Left forelimb (tissue), 1 donor: ENCODE measurements at regions not wholly inside any gene's neighbourhood (a gene's known extent, or its start where the extent isn't known, plus 50 kb on each side); places are given as distances from the start of the nearest gene placed in this dataset.
"Not testable (repeated sequence)": the region's sequence is repeated elsewhere in the genome, so short reads cannot be mapped to it uniquely, and the experiment has no call there.

Source experiments
- DNase-seq: peaks from one replicate; pipeline ENCODE4 v3.0.0-alpha.2; 2018; ENCODE audit warnings: low spot score

GRCh38 chr10:130933008-130933390, 378.5 kb downstream of the TCERG1L start:
- DNase-seq = no peak

- DNase-seq = no peak
Measured at GRCh38 chr10:130934293-130935127, 377.0 kb downstream of the TCERG1L start.

DNA sequence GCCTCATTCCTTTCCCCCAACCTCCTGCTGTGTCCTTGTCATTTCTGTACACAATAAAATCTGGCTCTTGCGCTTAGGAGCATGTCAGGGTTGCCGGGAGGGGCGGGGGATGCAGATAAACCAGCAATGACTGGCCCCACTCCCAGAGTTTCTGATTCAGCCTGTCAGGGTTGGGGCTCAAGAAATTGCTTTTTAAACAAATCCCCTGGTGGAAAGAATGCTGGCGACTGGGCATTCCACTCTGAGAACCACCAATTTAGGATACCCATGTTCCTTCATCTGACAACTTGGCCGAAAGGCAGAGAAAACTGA, 376.4 kb downstream of the TCERG1L start:
- no peak for DNase-seq

GRCh38 chr10:130935897-130936550, 375.5 kb downstream of the TCERG1L start:
- peak; percentile 42 for DNase-seq

DNA sequence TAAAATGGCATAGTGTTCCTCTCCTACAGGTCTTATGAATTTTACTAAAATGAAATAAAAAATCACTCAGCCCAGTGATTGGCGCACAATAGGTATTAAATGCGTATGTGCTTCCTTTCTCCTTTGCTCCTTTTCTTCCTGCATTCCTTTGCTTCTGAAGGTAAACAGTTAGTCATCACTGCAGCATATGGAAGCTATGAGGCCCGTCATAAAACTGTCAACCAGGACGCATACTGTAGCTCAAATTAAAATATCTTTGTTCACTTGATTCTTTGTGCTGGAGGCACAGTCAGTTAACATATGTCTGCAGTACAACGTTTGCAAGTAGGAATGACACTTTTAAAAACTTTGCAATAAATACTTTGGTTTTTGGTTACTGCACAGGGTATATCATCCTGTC, 374.7 kb downstream of the TCERG1L start:
- no peak for DNase-seq

DNA sequence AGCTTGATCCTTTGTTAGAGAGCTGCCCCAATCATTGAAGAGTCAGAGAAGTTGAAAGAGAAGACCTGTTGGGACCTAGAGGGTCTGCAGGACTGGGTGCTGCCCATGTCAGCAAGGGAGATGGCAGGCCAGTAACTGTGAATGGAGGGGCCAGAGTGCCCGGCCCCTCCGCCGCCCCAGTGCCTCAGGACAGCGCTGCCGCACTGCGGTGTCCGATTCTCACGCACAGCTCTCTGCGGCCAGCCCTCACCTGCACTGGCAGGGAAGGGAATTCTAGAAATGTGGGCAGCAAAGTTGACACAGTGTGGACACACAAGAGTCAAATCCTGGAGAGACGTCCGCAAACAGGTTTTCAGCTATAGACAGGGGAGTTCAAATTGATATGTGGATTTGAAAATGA, 373.5 kb downstream of the TCERG1L start:
- no peak for DNase-seq

- not testable (repeated sequence) for DNase-seq
Measured at GRCh38 chr10:130938891-130939290, 372.6 kb downstream of the TCERG1L start.

GRCh38 chr10:130941886-130942285, 369.6 kb downstream of the TCERG1L start:
- no peak for DNase-seq

GRCh38 chr10:130952086-130952485, 359.4 kb downstream of the TCERG1L start:
- no peak for DNase-seq

DNA sequence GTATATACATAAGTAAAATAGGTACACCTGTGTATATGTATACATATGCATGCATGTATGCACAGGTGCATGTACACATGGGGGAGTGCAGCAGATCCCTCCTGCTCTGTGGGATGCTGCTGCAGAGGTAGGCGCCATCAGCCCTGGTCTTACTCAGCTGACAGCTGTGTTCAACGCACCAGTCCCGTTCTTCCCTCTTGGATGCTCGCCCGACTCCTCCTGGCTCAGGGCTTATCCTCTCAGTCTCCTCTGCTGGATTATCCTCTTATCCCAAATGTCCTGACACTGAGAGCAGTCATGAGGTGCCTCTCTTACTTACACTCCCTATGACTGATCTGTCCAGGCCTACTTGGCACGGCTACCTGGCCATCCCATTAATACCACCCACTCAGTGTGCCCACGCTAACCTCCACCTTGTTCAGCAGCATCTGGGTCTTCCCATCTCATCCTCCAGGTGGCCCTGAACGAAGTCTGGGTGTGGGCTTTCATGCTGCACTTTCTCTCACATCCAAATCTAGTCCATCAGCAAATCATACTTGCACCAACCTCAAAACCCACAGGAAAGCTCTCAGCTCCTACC, 357.1 kb downstream of the TCERG1L start:
- no peak for DNase-seq

- no peak for DNase-seq
Measured at GRCh38 chr10:130956251-130956650, 355.3 kb downstream of the TCERG1L start.

DNA sequence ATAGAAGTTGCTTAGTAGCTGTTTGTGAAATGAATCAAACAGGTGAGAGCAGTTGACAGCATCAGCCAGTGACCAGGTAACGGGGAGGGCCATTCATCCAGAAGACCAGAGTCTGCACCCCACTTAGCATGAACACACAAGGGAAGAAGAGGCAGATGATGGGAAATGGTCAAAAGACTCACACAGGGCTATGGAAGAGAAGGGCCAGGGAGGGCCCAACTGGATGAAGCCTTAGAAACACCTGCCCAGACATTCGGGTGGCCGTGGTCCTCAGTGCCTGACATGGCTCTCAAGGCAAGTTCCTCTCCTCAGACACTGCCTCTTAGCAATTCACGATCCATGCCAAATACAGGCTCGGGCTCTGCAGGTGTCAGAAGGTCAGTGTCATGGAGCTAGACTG, 354.1 kb downstream of the TCERG1L start:
- no peak for DNase-seq

- no peak for DNase-seq
Measured at GRCh38 chr10:130958003-130958402, 353.5 kb downstream of the TCERG1L start.

DNA sequence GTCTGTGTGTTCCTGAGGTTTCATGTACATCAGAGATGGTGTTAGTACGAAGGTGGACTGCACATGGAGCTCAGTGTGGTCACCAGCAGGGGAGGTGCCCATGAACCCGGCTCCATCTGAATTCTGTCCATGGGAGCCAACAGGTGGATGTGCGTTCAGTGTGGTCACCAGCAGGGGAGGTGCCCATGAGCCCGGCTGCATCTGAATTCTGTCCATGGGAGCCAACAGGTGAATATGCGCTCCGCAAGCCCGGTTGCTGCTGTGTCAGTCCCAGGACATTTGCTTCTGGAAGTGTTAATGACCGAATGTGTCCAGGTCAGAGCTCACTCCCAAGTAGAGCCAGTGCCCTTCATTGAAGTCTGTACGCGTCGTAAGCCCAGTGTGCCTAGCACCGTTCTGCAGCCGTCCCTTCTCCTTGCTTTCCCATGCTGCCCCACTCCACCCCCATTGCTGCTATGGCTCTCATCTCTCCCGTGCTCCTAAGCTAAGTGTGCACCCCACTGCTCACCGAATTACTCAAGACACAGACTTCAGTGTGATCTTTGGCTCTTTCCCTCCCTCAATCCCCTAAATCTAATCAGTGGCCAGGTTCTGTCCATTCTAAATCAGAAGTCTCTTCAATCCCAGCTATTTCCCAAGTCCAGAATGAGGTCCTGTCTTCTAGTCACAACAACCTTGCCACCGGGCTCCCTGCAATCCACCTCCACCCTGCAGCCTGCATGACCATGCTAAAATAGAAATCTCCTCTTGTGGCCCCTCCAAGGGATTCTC, 352.4 kb downstream of the TCERG1L start:
- DNase-seq = no peak

GRCh38 chr10:130959752-130960195, 351.7 kb downstream of the TCERG1L start:
- DNase-seq = no peak

DNA sequence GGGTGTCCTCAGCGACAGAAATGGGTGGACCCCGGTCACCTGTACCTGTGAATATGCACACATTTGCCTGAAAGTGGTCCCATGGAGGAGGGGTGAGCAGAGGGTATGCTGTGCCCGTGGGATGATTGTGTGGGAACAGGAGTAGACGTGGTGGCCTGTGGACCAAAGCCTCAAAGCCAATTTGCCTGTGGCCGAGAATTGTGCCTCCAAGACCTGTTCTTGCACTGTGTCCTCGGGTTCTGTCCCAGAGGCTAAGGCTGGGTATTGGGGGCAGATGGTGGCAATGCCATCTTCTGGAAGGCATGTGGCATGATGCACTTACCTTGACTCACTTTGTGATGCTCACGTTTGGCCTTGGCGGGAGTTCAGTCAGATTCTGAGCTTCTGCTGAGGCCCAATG, 351.0 kb downstream of the TCERG1L start:
- DNase-seq = no peak

DNA sequence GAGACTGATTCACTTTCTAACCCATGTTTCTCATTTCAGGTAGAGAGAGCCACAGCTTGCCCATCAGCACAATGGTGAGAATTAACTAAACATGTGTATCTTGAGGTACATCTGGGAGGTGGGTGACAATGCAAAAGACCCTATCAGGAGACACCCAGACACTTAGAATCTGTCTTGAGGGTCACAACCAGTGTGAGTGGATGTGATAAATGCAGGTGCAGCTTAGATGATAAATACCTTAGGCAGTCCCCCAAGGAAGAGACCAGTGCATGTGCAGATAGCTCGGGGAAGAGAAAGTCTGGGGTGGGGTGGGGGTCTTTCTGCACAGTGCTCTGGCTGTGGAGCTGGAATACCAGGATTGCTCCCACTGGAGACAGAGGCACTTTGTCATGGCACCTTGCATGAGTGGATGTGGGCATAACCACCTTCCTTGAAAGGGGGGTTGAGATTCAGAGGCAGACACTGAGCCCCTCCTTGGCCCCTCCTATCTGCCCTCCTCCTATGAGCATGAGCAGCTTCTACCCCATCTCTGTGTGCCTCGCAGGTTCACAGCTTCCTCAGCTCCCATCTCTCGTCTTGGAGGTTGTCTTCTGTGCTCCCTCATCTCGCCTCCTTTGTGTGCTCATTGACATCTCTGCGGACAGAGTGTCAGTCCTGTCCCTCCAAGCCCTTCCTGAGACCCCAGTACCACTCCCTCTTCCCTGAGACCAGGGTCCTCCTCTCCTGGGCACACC, 349.8 kb downstream of the TCERG1L start:
- no peak for DNase-seq

- DNase-seq = no peak
Measured at GRCh38 chr10:130962240-130963051, 349.1 kb downstream of the TCERG1L start.

DNA sequence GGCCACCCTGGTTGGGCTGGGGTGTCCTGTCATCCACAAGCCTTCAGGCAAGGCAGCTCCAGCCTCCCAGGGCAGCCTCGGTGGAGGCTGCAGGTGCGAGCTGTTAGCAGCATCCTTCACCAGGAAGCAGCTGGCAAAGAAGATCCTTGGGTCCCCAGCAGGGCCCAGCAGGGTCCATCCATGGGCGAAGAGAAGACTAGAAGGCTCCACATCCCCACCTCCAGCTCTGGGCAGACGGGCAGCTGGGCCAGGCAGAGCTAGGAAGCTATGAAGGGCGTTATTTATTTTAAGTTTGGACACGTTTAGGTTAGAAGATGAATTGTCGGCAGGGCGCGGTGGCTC, 348.5 kb downstream of the TCERG1L start:
- DNase-seq = no peak

GRCh38 chr10:130963786-130964522, 347.6 kb downstream of the TCERG1L start:
- no peak for DNase-seq
